ENCODE measurements at regions not wholly inside any gene's neighbourhood (a gene's known extent, or its start where the extent isn't known, plus 50 kb on each side); places are given as distances from the start of the nearest gene placed in this dataset.

GRCh38 chr4:71221510-71222466 is 117.0 kb upstream of the SLC4A4 start:
- no peak overlapping the region for H3K4me3 Mint-ChIP-seq
- CTCF ChIA-PET: no interaction called here
- no peak for DNase-seq (ENCODE audit: low spot score)

More at GRCh38 chr4:71221510-71222466, 117.0 kb upstream of the SLC4A4 start:
- H3K4me1 Mint-ChIP-seq: no peaks in the 10 kb centered on the region
- H3K27ac Mint-ChIP-seq: no peak overlapping the region
- TF ChIP-seq USF2 (CRISPR knock-in tag; IDR thresholded peaks at IDR 0.05) (no peak), NFE2L1 (CRISPR knock-in tag; IDR thresholded peaks at IDR 0.05) (no peak), EMX1 (CRISPR knock-in tag; IDR thresholded peaks at IDR 0.05) (no peak), CREB1 (CRISPR knock-in tag; IDR thresholded peaks at IDR 0.05) (no peak), RORB (CRISPR knock-in tag; IDR thresholded peaks at IDR 0.05) (no peak), RELA (CRISPR knock-in tag; IDR thresholded peaks at IDR 0.05; ENCODE audit: borderline replicate concordance) (no peak), IRF1 (CRISPR knock-in tag; IDR thresholded peaks at IDR 0.05) (no peak), ELF4 (CRISPR knock-in tag; IDR thresholded peaks at IDR 0.05; ENCODE audit: low read depth) (no peak), ESRRA (CRISPR knock-in tag; IDR thresholded peaks at IDR 0.05; ENCODE audit: borderline replicate concordance) (no peak), GABPB1 (CRISPR knock-in tag; IDR thresholded peaks at IDR 0.05) (no peak), CDX4 (CRISPR knock-in tag; IDR thresholded peaks at IDR 0.05; ENCODE audit: borderline replicate concordance) (no peak), STAT6 (CRISPR knock-in tag; conservative IDR thresholded peaks at IDR 0.05; ENCODE audit: low read depth) (no peak), ZNF425 (CRISPR knock-in tag; conservative IDR thresholded peaks at IDR 0.05) (no peak), OVOL2 (CRISPR knock-in tag; IDR thresholded peaks at IDR 0.05; ENCODE audit: borderline replicate concordance) (no peak), ATF1 (CRISPR knock-in tag; IDR thresholded peaks at IDR 0.05) (no peak), ZBTB43 (CRISPR knock-in tag; IDR thresholded peaks at IDR 0.05) (no peak), KAT7 (CRISPR knock-in tag; IDR thresholded peaks at IDR 0.05; ENCODE audit: borderline replicate concordance) (no peak), E2F1 (CRISPR knock-in tag; IDR thresholded peaks at IDR 0.05) (no peak), ZNF263 (CRISPR knock-in tag; IDR thresholded peaks at IDR 0.05; ENCODE audit: low read depth) (no peak), ATF2 (CRISPR knock-in tag; IDR thresholded peaks at IDR 0.05; ENCODE audit: borderline replicate concordance, low read depth) (no peak)
- POLR2A ChIA-PET: no interaction called here
- peaks cover 17% of the 10 kb centered on the region for H3K9me3 Mint-ChIP-seq
- H3K27me3 Mint-ChIP-seq (ENCODE audit: low read depth): peaks cover 2% of the 10 kb centered on the region; the same call in 1 of the 2 replicates
- no peaks in the 10 kb centered on the region for H3K36me3 Mint-ChIP-seq
- ATAC-seq: no peak
